Neural cell (in vitro differentiated cells): ENCODE measurements at regions not wholly inside any gene's neighbourhood (a gene's known extent, or its start where the extent isn't known, plus 50 kb on each side); places are given as distances from the start of the nearest gene placed in this dataset.

ENCODE experiments used
- H2AFZ ChIP-seq: fragments of 200-600, 300-800 bp; sonication (generic), shearing (Covaris generic); 2 replicates; pipeline ENCODE4 v1.6.0; 2014; ENCODE audit warnings: low read depth, mild to moderate bottlenecking, antibody characterized with exemption, low read length, moderate library complexity
- H3F3A ChIP-seq: fragments of 200-600 bp; shearing (Covaris generic); 2 replicates; pipeline ENCODE4 v1.6.1; 2016; ENCODE audit warnings: mild to moderate bottlenecking, moderate library complexity, mixed read lengths, antibody characterized with exemption, low read length; ENCODE audit not compliant: insufficient read depth, poor library complexity, severe bottlenecking
- H3K27ac ChIP-seq: fragments of 200-600, 300-800 bp; sonication (generic), shearing (Covaris generic); 2 replicates; pipeline ENCODE4 v1.5.1; 2014; ENCODE audit warnings: mild to moderate bottlenecking, low read length, moderate library complexity
- H3K27me3 ChIP-seq: fragments of 300-800, 200-600 bp; sonication (generic), shearing (Covaris generic); 2 replicates; pipeline ENCODE4 v1.6.0; 2014; ENCODE audit warnings: mild to moderate bottlenecking, low read depth, low read length, moderate library complexity; ENCODE audit not compliant: insufficient read depth
- H3K36me3 ChIP-seq: fragments of 300-800, 200-600 bp; sonication (generic), shearing (Covaris generic); 2 replicates; pipeline ENCODE4 v1.5.1; 2014; ENCODE audit warnings: mild to moderate bottlenecking, antibody characterized with exemption, low read length, moderate library complexity; ENCODE audit not compliant: insufficient read depth
- H3K4me2 ChIP-seq: fragments of 300-800, 200-600 bp; sonication (generic), shearing (Covaris generic); 2 replicates; pipeline ENCODE4 v1.6.0; 2014; ENCODE audit warnings: mild to moderate bottlenecking, low read length
- H3K4me3 ChIP-seq: fragments of 300-800, 200-600 bp; sonication (generic), shearing (Covaris generic); 2 replicates; pipeline ENCODE4 v1.5.1; 2014; ENCODE audit warnings: mild to moderate bottlenecking, low read length, moderate library complexity
- H3K79me2 ChIP-seq: fragments of 200-600 bp; shearing (Covaris generic); replicated peaks from 2 replicates; pipeline ENCODE4 v1.6.0; 2014; ENCODE audit warnings: mild to moderate bottlenecking, low read length, moderate library complexity; ENCODE audit not compliant: insufficient read depth
- H3K9ac ChIP-seq: fragments of 300-800, 200-600 bp; sonication (generic), shearing (Covaris generic); 2 replicates; pipeline ENCODE4 v1.6.1; 2016; ENCODE audit warnings: mild to moderate bottlenecking, low read length, mixed read lengths
- H3K9me2 ChIP-seq: fragments of 200-600 bp; shearing (Covaris generic); 2 replicates; pipeline ENCODE4 v1.6.1; 2016; ENCODE audit warnings: mild to moderate bottlenecking, low read length, mixed read lengths; ENCODE audit not compliant: insufficient read depth
- H3K9me3 ChIP-seq: fragments of 200-600, 300-800 bp; sonication (generic), shearing (Covaris generic); 2 replicates; pipeline ENCODE4 v1.6.1; 2016; ENCODE audit warnings: mild to moderate bottlenecking, mixed run types, low read length, moderate library complexity, mixed read lengths
- H4K20me1 ChIP-seq: fragments of 200-600 bp; shearing (Covaris generic); 2 replicates; pipeline ENCODE4 v1.6.1; 2016; ENCODE audit warnings: mild to moderate bottlenecking, mixed run types; ENCODE audit not compliant: insufficient read depth
- CTCF ChIP-seq: fragments of 450-650 bp; IDR thresholded peaks from 2 replicates; pipeline ENCODE4 v1.5.1; 2014; ENCODE audit warnings: antibody characterized with exemption, mild to moderate bottlenecking, moderate library complexity; ENCODE audit not compliant: poor library complexity, severe bottlenecking
- EP300 ChIP-seq: fragments of 450-650 bp; conservative IDR thresholded peaks from 2 replicates; pipeline ENCODE4 v1.6.1; 2014; ENCODE audit warnings: antibody characterized with exemption, mild to moderate bottlenecking, moderate library complexity; ENCODE audit not compliant: poor library complexity, severe bottlenecking
- EZH2 ChIP-seq: fragments of 200-600, 300-800 bp; shearing (Covaris generic), sonication (generic); IDR thresholded peaks from 2 replicates; pipeline ENCODE4 v1.6.1; 2014; ENCODE audit warnings: antibody characterized with exemption, low read length, borderline replicate concordance, mild to moderate bottlenecking; ENCODE audit not compliant: insufficient read depth, poor library complexity, severe bottlenecking
- MXI1 ChIP-seq: fragments of 450-650 bp; conservative IDR thresholded peaks from 2 replicates; pipeline ENCODE4 v1.6.1; 2014; ENCODE audit warnings: antibody characterized with exemption, mild to moderate bottlenecking; ENCODE audit not compliant: poor library complexity, severe bottlenecking
- POLR2AphosphoS5 ChIP-seq: IDR thresholded peaks from 2 replicates; pipeline ENCODE4 v1.6.1; 2012
- RAD21 ChIP-seq: fragments of 450-650 bp; conservative IDR thresholded peaks from 2 replicates; pipeline ENCODE4 v1.6.1; 2014; ENCODE audit warnings: antibody characterized with exemption, mild to moderate bottlenecking, moderate library complexity
- REST ChIP-seq: IDR thresholded peaks from 2 replicates; pipeline ENCODE4 v1.6.1; 2012; ENCODE audit warnings: borderline replicate concordance
- SMC3 ChIP-seq: fragments of 450-650 bp; conservative IDR thresholded peaks from 2 replicates; pipeline ENCODE4 v1.6.1; 2014; ENCODE audit warnings: antibody characterized with exemption, mild to moderate bottlenecking, moderate library complexity; ENCODE audit not compliant: poor library complexity
- TAF1 ChIP-seq: IDR thresholded peaks from 2 replicates; pipeline ENCODE4 v1.6.1; 2012; ENCODE audit warnings: low read depth

- Histone ChIP-seq H2AFZ (no peak overlapping the region), H3K4me2 (no peak overlapping the region)
- TF ChIP-seq SMC3 (no peak), CTCF (no peak), TAF1 (no peak), EZH2 (no peak), RAD21 (no peak), REST (no peak), EP300 (no peak), MXI1 (no peak), POLR2AphosphoS5 (no peak)
These were observed 82.1 kb upstream of the SLC7A1 start for GRCh38 chr13:29677627-29678026.

GRCh38 chr13:29676941-29677452 lies 81.5 kb upstream of the SLC7A1 start:
- Histone ChIP-seq H2AFZ (no peak overlapping the region), H3K9ac (no peak overlapping the region), H3K4me3 (no peak overlapping the region), H3K9me2 (no peaks in the 10 kb centered on the region), H3K79me2 (no peaks in the 10 kb centered on the region), H3K27ac (no peak overlapping the region), H3F3A (no peaks in the 10 kb centered on the region), H3K27me3 (no peaks in the 10 kb centered on the region), H3K9me3 (no peaks in the 10 kb centered on the region), H3K36me3 (no peaks in the 10 kb centered on the region), H3K4me2 (no peak overlapping the region), H4K20me1 (no peaks in the 10 kb centered on the region)
- TF ChIP-seq POLR2AphosphoS5 (no peak), RAD21 (no peak), TAF1 (no peak), SMC3 (no peak), EP300 (no peak), MXI1 (no peak), CTCF (no peak), REST (no peak), EZH2 (no peak)

More at GRCh38 chr13:29677627-29678026, 82.1 kb upstream of the SLC7A1 start:
- Histone ChIP-seq H3K79me2 (no peaks in the 10 kb centered on the region), H4K20me1 (no peaks in the 10 kb centered on the region), H3K9me2 (no peaks in the 10 kb centered on the region), H3K4me3 (no peak overlapping the region), H3K27me3 (no peaks in the 10 kb centered on the region), H3K27ac (no peak overlapping the region), H3K9ac (no peak overlapping the region), H3K9me3 (no peaks in the 10 kb centered on the region), H3K36me3 (no peaks in the 10 kb centered on the region), H3F3A (no peaks in the 10 kb centered on the region)
